ENCODE measurements at regions not wholly inside any gene's neighbourhood (a gene's known extent, or its start where the extent isn't known, plus 50 kb on each side); places are given as distances from the start of the nearest gene placed in this dataset.

GRCh38 chr16:14354561-14355351 lies 275.3 kb downstream of the PARN start:
- DNase-seq (ENCODE audit: low read depth, low spot score) = no peak
- BruUV-seq (replicated peaks) = no TSS peak
- Histone ChIP-seq H3K9me2 (ENCODE audit: insufficient read depth) (no peaks in the 10 kb centered on the region), H2AFZ (ENCODE audit: low read depth, low read length, poor library complexity, severe bottlenecking) (no peak overlapping the region), H3K9me3 (ENCODE audit: control insufficient read depth in 1 of 2, insufficient read depth in 1 of 2, low read depth in 1 of 2, low read length in 2 of 2) (no peaks in the 10 kb centered on the region), H4K20me1 (ENCODE audit: insufficient read depth) (no peaks in the 10 kb centered on the region), H3K36me3 (ENCODE audit: control insufficient read depth in 1 of 2, insufficient read depth in 2 of 2, low read length in 2 of 2) (no peaks in the 10 kb centered on the region), H3K79me2 (ENCODE audit: insufficient read depth, low read length) (no peaks in the 10 kb centered on the region), H3K4me3 (replicated peaks in 1 of 2; ENCODE audit: low read depth in 1 of 2, low read length in 2 of 2) (no peak overlapping the region), H3K9ac (ENCODE audit: low read length) (no peak overlapping the region), H3K4me2 (ENCODE audit: low read length) (0 out of 2 replicates have a peak overlapping the region, but pooled peaks have one; percentile 21), H3K4me1 (ENCODE audit: control insufficient read depth in 1 of 2, insufficient read depth in 2 of 2, low read length in 2 of 2) (peaks cover 0 to 9% of the 10 kb centered on the region in 2 experiments; a peak in 3 of 4 replicates), H3K27ac (ENCODE audit: low read depth, low read length) (no peak overlapping the region), H3K27me3 (ENCODE audit: insufficient read depth, low read length) (no peaks in the 10 kb centered on the region)
- TF ChIP-seq SP1 (IDR thresholded peaks at IDR 0.05; ENCODE audit: low read depth) = no peak
- no peak for TF ChIP-seq JUND (IDR thresholded peaks at IDR 0.05)
- no peak for TF ChIP-seq EGR1 (IDR thresholded peaks at IDR 0.05; ENCODE audit: low read depth)
- TF ChIP-seq POLR2AphosphoS5 (IDR thresholded peaks at IDR 0.05; ENCODE audit: low read depth, low read length) = no peak
- TF ChIP-seq TCF7L2 (IDR thresholded peaks at IDR 0.05; ENCODE audit: borderline replicate concordance, extremely low read depth, insufficient read depth, insufficient read length) = no peak
- no peak for TF ChIP-seq ATF3 (IDR thresholded peaks at IDR 0.05)
- no peak for TF ChIP-seq ZNF274 (IDR thresholded peaks at IDR 0.05; ENCODE audit: low read depth, low read length)
- no peak for TF ChIP-seq FOSL1 (IDR thresholded peaks at IDR 0.05; ENCODE audit: low read depth)
- TF ChIP-seq, protein P1, sequence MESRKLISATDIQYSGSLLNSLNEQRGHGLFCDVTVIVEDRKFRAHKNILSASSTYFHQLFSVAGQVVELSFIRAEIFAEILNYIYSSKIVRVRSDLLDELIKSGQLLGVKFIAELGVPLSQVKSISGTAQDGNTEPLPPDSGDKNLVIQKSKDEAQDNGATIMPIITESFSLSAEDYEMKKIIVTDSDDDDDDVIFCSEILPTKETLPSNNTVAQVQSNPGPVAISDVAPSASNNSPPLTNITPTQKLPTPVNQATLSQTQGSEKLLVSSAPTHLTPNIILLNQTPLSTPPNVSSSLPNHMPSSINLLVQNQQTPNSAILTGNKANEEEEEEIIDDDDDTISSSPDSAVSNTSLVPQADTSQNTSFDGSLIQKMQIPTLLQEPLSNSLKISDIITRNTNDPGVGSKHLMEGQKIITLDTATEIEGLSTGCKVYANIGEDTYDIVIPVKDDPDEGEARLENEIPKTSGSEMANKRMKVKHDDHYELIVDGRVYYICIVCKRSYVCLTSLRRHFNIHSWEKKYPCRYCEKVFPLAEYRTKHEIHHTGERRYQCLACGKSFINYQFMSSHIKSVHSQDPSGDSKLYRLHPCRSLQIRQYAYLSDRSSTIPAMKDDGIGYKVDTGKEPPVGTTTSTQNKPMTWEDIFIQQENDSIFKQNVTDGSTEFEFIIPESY (IDR thresholded peaks at IDR 0.05; ENCODE audit: extremely low read depth, insufficient replicate concordance, low read length) = no peak
- no peak for TF ChIP-seq ELF1 (IDR thresholded peaks at IDR 0.05; ENCODE audit: borderline replicate concordance, low read depth)
- TF ChIP-seq SIN3A (IDR thresholded peaks at IDR 0.05; ENCODE audit: low read depth) = no peak
- ChIA-PET CTCF (no interaction called here), POLR2A (no interaction called here), RAD21 (ENCODE audit: low non-redundant PET in 1 of 2, low total read pairs in 2 of 2, uncharacterized antibody in 2 of 2, unreplicated experiment in 2 of 2) (no interaction called here)
- intact Hi-C loops (cut with micrococcal nuclease) = no loop called here
- peak; percentile 37 for ATAC-seq
